CD4-positive, alpha-beta T cell treated with Interferon alpha-2 for 1 hour (primary cell): ENCODE measurements at regions not wholly inside any gene's neighbourhood (a gene's known extent, or its start where the extent isn't known, plus 50 kb on each side); places are given as distances from the start of the nearest gene placed in this dataset.
"Not testable (repeated sequence)": the region's sequence is repeated elsewhere in the genome, so short reads cannot be mapped to it uniquely, and the experiment has no call there.

Source experiments
- DNase-seq, 2 donors: peaks; one replicate each; pipeline ENCODE4 v3.0.0-alpha.2; 2020 to 2022

DNA sequence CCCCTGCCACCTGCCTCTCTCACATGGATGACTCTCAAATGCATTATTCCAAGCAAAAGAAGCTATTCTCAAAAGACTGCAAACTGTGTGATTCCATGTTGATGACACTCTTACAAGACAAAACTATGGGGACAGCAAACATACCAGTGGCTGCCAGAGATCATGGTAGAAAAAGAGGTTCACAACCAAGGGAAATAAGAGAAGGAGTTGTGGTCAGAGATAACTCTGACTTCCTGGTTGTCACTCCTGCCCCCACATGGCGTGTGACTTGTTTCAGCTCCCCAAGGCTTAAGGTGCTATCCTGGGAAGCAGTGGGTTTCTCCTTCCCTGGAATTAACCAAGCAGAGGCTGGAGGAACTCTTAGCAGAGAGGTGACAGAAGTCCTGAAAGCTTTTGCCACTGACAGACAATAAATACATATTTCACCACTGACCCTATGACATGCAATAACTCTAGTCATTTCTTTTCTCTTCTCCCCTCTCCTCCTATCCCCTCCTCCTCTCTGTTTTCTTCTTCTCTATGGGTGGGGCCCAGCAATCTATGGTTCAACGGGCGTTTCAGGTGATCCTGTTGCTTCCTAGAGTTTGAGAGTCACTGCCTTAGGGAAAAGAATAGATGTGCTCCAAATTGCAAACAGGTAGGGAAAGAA lies 185.1 kb downstream of the FCRL5 start:
- no peak for DNase-seq

DNA sequence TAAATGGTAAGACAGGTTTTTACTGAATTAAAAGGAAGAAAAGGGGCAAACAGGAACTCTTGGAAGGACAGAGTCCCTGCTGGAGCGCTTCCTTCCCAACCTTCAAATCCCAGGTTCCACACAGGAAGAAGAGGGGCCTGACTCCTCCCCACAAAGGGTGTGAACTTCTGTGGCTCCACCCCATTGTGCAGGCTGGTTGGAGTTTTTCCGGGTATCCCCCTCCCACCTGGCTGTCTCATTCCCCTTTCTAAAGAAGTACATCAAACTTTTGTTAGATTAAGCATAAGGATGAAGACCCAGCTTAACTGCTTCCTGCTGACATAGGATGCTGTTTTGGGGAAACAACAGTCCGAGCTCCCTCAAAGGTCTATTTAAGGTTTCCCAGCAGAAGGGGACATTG lies 187.7 kb downstream of the FCRL5 start:
- no peak for DNase-seq

DNA sequence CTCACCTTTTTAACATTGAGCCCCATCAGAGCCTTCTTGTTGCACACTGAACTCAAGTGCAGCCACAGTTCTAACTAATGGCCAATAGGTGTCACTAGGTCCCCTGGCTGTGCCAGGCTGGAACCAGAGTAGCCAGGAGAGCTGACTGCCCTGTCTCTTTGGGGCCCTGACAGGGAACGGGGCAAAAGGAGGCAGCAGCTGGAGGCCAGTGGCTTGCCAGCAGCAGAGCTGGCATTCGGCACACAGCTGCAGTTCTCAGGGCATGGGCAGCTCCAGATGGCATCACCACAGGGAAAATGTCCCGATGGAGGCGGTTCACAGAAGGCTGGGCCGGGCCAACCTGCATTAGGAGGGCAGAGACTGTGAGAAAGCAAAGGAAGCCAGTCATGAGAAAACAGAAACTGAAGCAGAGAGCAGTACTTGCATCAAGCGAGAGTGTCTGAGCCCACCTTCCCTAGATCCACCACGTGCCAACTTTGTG lies 188.6 kb downstream of the FCRL5 start:
- DNase-seq, result no peak

DNA sequence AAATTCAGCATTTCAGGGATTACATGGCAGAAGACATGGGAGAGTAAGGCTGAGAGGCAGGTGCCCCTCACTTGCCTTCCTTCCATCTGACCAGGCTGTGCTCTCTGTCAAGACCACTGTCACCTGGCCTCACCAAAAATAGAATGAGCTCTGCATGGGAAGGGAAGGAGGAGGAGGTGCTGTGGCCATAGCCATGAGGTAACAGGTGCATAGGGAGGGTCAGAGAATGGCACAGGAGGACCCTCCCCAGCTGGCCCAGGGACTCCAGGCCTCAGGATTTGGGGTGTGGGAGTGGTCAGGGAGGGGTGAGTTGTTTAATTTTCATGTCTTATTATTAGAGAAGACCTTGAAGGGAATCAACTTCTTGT lies 192.3 kb downstream of the FCRL5 start:
- DNase-seq, result no peak

DNA sequence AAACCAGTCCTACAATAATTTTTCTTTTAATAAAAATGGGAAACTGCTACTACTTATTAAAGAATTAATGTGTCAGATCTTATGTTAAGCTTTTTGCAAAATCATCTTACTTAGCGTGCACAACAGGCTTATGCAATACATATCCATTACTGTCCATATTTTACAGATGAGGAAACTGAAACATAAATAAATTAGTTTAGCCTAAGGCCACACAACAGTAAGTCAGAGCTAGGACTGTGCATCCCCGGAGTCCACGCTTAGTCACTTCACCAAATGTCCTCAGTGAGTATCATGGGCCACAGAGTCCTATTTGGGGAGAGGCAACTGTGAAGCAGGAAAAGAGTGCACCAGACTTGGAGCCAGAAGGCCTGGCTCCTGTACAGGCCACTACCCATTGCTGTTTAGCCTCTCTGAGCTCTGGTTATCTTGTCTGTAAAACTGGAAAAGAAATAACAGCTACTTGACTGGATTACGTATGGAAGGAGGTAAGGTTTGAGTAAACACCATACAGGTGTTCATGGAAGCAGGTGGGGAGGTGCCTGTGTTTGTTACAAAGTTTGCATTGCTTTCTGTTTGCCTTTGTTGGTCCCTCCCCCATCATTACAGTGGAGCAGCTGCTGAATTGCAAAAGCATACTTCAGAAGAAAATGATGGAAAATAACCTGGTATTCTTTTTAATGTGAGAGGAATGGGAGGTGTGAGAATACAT lies 192.8 kb downstream of the FCRL5 start:
- no peak for DNase-seq

DNA sequence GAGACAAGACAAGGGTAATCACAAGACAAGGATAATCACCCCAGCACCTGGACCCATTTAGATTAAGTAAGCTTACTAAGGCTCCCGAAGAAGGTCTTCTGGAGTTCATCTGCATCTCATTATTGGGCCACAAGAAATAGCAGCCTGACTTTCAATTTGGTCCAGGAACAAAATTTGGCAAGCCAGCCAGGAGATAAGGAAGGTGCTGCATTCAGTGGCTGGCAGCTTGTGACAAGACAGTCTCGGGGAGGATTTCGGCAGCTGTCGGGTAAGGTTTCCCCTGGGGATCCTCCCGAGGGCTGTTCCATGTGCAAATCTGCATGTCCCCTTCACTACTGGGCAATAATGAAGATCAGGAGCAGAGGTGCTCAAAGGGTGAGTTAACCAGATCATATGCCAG lies 195.2 kb downstream of the FCRL5 start:
- no peak for DNase-seq

DNA sequence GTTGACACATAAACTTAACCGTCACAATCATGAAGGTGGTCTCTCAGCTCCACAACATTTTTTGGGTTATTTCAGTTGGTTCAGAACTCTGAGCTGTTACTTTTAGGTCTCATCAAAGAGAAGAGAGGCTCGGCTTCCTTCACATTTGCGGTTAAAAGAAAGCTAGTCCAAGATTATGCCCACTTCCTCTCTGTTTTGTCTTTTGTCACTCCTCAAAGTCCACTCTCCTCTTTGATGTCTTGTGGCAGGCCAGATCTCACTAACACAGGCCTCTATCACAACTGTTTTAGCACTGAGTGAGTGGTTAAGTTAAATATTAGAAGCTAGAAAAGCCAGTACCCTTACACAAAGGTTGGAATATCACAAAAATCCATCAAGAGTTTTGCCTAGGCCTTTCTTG lies 195.7 kb downstream of the FCRL5 start:
- DNase-seq, result no peak

DNA sequence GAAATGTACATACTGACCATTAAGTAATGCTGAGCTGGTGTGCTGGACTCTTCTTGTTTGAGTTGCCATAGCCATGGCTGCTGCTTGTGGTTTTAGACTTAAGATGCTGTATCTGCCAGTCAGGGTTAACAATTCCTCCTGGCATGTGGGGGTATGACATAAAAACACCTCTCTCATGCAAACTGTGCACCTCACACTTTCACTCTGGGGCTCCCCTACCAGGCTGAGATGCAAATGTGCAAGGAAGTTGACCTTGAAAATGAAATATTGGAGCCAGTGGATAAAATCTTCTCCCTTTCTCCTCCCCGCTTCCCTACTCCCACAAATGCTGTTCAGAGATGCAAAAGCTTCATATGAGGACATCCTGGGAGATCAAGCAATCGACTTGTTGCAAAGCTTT lies 198.8 kb downstream of the FCRL5 start:
- DNase-seq, result no peak

DNA sequence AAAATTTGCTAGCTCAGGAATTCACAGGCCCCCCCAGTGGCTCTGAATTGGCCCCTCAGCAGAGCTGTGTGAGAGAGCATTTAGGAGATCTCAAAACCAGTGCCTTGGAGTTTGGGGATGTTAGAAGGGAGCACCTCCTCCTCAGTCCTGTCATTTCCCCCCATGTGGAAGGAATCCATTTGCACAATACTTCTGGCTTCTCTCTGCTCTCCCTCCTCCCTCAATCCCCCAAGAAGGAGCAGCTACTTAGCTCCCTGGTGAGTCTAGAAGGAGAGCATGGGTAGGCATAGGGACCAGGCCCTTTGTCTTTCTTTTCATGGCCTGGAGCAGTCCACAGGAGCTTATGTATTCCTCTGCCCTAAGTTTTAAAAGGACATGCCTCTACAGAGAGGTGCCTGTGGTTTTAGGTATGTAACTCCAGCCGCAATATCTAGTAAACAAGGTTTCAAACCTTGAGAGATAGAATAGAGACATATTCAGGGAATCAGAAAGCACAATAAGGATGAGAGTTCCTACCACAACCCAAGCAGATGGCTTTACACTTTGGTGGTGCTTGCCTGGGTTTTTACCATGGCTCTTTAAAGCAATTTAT lies 199.4 kb downstream of the FCRL5 start:
- no peak for DNase-seq

DNA sequence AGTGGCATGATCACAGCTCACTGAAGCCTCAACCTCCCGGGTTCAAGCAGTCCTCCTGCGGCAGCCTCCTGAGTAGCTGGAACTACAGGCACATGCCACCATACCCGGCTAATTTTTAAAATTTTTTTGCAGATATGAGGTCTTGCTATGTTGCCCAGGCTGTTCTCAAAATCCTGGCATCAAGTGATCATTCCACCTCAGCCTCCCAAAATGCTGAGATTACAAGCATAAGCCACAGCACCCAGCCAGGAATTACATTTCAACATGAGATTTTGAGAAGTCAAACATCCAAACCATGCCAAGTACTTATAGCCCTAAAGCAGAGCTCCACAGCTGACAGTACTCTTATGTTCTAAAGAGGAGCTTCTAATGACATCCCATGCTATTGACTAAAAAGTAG lies 200.1 kb downstream of the FCRL5 start:
- DNase-seq, result no peak

DNA sequence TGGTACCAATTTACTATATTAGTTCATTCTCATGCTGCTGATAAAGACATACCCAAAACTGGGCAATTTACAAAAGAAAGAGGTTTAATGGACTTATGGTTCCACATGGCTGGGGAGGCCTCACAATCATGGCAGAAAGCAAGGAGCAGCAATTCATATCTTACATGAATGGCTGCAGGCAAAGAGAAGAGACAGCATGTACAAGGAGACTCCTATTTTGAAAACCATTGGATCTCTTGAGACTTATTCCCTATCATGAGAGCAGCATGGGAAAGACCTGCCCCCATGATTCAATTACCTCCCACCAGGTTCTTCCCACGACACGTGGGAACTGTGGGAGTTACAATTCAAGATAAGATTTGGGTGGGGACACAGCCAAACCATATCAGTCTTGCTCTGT lies 200.5 kb downstream of the FCRL5 start:
- not testable (repeated sequence) for DNase-seq

DNA sequence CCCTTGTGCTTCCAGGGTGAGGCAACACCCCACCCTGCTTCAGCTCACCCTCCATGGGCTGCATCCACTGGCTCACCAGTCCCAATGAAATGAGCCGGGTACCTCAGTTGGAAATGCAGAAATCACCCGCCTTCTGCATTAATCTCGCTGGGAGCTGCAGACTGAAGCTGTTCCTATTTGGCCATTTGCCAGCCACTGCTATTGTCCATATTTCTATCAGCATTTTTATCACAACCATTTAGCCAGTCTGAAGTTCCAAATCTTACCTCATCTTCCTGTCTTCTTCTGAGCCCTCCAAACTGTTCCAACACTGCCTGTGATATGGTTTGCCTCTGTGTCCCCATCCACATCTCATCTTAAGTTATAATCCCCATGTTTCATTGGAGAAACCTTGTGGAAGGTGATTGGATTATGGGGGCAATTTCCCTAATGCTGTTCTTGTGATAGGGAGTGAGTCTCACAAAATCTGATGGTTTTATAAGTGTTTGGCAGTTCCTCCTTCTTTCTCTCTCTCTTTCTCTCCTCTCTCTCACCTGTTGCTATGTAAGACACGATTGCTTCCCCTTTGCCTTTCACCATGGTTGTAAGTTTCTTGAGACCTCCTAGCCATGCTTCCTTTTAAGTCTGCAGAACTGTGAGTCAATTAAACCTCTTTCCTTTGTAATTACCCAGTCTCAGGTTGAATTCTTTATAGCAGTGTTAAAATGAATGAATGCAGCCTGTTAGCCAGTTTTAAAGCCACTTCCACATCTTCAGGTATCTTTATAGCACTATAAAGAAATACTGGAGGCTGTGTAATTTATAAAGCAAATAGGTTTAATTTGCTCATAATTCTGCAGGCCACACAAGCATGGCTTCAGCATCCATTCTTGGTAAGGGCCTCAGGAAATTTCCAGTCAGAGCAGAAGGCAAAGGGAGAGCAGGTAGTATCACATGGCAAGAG lies 203.5 kb downstream of the FCRL5 start:
- no peak for DNase-seq

DNA sequence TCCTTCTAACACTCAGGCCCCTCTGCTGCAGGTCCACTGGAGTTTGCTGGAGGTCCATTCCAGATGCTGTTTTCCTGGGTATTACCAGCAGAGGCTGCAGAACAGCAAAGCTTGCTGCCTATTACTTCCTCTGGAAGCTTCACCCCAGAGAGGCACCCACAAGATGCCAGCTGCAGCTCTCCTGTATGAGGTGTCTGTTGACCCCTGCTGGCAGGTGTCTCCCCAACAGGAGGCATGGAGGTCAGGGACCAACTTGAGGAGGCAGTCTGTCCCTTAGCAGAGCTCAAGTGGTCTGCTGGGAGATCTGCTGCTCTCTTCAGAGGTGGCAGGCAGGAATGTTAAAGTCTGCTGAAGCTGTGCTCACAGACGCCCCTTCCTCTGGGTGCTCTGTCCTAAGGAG lies 204.8 kb downstream of the FCRL5 start:
- DNase-seq, result no peak

DNA sequence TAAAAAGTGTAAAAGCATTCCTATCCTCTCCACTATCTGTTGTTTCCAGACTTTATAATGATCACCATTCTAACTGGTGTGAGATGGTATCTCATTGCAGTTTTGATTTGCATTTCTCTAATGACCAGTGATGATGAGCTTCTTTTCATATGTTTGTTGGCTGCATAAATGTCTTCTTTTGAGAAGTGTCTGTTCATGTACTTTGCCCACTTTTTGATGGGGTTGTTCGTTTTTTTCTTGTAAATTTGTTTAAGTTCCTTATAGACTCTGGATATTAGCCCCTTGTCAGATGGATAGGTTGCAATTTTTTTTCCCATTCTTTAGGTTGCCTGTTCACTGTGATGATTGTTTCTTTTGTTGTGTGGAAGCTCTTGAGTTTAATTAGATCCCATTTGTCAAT lies 199.6 kb upstream of the ETV3 start:
- DNase-seq, result not testable (repeated sequence)

DNA sequence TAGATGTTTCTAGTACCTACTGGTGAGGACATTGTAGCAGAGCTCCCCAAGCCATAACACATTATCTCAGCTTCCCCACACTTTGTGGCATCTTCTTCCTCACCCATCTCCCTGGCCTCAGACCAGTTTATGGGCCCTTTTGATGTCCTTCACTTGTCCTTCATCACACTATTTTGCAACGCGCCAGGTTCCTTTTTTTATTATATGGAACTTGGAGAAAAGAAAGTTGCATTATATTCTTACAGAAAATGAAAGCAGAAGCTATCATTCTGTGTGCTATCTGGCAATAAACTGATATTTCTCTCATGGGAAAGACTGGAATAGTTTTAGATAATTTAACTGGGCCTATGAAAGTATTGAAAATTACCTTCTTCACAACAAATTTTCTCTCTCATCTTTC lies 196.9 kb upstream of the ETV3 start:
- DNase-seq, result no peak

DNA sequence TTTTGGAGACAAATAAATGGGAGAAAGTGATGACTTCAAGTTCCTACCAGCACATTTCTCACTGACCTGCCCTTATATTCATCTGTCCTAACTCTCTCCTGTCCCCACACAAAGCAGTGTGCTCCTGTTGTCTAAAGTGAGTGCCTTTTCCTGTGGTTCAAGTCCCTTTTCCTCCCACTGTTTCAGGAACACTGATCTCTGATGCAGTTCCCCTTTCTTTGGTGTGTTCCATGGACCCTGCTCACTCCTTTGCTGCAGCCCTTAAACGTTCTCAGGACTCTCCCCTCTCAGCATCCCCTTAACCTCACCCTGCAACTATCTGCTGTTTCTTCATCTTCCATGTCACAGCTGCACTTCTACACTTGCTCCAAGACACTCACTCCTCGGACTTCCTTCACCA lies 195.8 kb upstream of the ETV3 start:
- DNase-seq, result no peak

DNA sequence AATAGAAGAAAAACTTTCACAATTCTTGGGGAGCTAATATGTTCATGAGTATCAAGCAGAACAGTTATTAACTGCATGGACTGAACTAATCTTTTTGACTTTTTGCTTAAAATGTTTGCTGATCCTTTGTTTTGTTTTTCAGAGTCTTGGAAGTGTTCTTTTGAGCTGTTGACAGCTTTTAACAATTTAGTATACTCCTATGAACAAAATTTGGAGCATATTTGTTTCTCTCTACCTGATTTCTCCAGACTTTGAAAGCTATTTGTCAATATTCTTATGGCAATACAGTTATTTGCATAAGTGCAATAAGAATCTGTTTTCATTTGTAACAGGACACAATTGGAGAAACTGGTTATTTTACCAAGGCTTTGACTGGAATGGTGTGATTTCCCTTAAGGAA lies 192.0 kb upstream of the ETV3 start:
- DNase-seq, result not testable (repeated sequence)

DNA sequence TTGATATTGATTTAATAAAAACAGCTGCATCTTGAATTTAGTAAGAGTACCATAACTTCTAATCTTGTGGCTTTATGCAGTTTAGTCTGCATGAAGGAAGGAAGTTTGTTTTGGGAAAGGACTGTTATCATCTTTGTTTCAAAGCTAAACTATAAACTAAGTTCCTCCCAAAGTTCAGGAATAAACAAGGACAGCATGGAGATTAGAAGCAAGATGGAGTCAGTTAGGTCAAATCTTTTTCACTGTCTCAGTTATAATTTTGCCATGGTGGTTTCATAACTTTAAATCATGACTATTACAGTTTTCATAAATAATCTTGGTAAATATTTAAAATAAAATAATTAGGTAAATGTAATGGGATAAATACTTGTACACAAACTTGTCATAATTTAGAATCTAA lies 189.9 kb upstream of the ETV3 start:
- not testable (repeated sequence) for DNase-seq

DNA sequence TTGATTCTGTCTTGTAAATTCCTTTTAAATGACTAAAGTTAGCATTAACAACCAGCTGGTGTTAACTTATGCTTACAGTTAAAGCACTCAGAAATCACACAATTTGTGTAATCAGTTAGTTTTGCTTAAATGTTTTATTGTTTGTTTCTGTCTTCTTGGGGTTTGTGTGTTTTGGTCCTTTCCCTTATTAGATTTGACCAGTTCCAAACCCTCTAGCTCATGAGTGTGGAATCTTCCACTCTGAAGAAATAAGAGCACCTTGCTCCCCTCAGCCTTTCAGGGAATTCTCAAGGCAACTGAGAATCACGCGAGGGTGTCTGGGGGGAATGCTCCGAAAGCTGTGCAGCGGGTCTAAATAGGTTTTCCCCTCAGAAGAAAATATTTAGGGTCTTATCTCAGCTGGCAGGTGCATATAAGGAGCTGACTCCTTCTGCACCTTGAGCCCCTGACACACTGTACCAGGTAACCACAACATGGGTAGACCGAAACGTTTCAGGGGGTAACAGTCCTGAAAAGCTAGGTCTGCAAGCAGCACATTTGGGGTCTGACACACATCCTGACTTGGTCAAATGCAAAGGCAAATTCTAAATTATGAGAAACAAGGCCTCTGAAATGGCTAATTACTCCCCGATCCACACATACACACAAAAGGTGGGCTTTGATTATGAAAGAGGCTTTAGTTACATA lies 188.1 kb upstream of the ETV3 start:
- DNase-seq, result no peak

DNA sequence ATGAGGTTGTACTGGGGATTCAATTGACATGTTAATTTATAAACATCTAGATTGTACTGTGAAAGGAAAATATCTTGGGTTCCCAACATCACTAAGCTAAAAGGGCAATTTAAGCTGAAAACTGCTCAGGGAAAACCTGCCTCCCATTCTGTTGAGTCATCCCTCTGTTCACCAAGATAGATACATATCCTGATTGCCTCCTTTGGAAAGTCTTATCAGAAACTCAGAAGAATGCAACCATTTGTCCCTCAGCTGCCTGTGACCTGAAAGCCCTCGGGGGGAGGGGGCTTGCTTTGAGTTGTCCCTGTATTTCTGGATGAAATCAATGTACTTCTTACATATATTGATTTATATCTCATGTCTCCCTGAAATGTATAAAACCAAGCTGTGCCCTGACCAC lies 187.0 kb upstream of the ETV3 start:
- DNase-seq, result no peak

DNA sequence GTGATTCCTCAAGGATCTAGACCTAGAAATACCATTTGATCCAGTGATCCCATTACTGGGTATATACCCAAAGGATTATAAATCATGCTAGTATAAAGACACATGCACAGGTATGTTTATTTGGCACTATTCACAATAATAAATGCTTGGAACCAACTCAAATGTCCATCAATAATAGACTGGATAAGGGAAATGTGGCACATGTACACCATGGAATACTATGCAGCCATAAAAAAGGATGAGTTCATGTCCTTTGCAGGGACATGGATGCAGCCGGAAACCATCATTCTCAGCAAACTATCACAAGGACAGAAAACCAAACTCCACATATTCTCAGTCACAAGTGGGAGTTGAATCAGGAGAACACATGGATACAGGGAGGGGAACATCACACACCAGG lies 183.8 kb upstream of the ETV3 start:
- not testable (repeated sequence) for DNase-seq

DNA sequence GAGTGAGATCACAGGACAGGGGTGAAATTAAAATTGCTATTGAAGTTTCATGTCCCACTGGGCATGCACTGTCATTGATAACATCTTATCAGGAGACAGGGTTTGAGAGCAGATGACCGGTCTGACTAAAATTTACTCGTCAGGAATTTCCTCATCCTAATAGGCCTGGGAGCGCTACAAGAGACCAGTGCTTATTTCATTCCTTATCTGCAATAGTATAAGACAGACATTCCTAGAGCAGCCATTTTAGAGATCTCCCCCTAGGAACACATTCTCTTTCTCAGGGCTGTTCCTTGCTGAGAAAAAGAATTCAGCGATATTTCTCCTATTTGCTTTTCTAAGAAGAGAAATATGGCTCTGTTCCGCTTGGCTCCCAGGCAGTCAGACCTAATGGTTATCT lies 181.4 kb upstream of the ETV3 start:
- no peak for DNase-seq

DNA sequence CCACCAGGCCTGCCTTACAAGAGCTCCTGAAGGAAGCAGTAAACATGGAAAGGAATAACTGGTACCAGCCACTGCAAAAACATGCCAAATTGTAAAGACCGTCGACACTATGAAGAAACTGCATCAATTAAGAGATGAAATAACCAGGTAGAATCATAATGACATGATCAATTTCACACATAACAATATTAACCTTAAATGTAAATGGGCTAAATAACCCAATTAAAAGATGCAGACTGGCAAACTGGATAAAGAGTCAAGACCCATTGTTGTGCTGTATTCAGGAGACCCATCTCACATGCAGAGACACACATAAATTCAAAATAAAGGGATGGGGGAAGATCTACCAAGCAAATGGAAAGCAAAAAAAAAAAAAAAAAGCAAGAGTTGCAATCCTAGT lies 179.0 kb upstream of the ETV3 start:
- not testable (repeated sequence) for DNase-seq
